GM21390 (cell line): ENCODE measurements at regions not wholly inside any gene's neighbourhood (a gene's known extent, or its start where the extent isn't known, plus 50 kb on each side); places are given as distances from the start of the nearest gene placed in this dataset.
"Not testable (repeated sequence)": the region's sequence is repeated elsewhere in the genome, so short reads cannot be mapped to it uniquely, and the experiment has no call there.

ENCODE experiments used
- ATAC-seq: cut with Tn5 transposase; IDR thresholded peaks from one replicate; pipeline ENCODE4 v1.9.1; 2021; ENCODE audit not compliant: unreplicated experiment

GRCh38 chr2:161046876-161047275 is 113.4 kb upstream of the TANK start:
- no peak for ATAC-seq

- ATAC-seq: no peak
Measured at GRCh38 chr2:161048317-161048716, 111.9 kb upstream of the TANK start.

DNA sequence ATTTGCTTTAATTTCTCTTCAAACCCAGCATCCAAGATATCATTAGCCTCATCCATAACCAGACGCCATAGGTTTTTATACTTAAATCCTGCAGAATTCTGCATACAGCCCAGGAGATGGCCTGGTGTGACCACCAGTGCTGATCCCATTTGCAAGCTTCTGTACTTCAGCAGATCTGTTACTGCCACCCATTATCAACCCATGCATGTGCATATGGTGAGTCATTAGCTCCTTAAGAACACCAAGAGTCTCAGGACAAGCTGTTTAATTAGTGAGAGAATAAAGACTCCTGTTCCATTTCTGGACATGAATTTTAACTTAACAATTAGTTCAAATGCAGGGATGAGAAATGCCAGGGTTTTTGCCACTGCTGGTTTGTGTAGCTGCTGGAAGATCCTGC is 110.7 kb upstream of the TANK start:
- ATAC-seq: no peak

DNA sequence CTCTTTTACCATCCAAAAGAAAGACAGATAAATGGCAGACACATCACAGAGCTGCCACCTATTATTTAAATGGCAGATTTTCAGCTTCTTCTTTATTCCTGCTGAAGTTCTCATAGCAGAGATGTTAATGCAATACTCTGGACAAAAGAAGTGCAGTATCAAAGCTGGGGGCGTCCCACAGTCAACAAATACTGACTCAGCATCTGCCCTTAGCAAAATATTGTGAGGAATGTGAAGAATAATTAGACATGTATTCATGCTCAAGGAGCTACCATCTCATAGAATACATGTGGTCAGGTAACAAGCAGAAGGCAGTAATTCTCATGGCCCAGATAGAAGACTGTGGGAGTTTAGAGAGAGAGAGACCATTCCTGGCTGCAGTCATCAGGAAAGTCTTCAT is 108.0 kb upstream of the TANK start:
- ATAC-seq: no peak

GRCh38 chr2:161055289-161055688 is 104.9 kb upstream of the TANK start:
- no peak for ATAC-seq

DNA sequence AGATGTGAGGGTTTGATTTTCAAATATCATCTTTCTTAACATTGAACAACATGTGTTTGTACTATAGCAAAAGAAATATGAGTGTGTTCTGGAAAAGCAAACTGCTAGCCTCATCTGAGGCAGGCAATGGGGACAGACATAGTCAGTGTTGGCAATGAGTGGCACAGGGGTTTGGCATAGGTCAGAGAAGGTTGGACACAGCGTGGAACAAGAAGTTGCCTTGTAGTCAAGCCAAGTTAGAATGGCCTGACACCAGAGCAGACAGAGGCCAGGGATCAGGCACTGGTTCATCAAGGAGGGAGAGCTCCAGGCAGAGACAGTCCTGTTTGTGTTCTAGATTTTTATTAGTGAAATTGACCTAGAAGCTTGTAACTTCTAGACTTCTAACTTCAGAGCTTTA is 100.8 kb upstream of the TANK start:
- ATAC-seq: no peak

DNA sequence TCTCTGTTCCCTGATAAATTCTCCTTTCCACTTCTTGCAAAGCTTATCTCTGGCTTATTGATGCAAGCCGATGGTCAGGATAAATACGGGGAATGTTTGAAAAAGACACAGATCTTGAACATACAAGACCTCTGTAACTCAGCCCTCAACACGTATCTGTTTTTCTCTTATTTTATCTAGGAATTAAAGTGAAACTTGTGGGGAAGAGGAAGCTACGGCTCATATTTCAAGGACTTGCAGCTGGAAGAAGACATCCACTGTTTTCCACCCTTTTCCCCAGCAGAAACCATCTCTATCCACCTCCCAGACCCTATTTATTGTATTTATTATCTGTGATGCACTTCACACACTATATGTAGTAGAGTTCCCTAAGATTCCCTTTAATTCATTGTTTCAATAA is 98.4 kb upstream of the TANK start:
- no peak for ATAC-seq

GRCh38 chr2:161063157-161063945 is 96.9 kb upstream of the TANK start:
- peak; percentile 89 for ATAC-seq

GRCh38 chr2:161063946-161064306 is 96.3 kb upstream of the TANK start:
- peak; percentile 35 for ATAC-seq

- ATAC-seq: no peak
Measured at GRCh38 chr2:161067846-161068350, 92.3 kb upstream of the TANK start.

DNA sequence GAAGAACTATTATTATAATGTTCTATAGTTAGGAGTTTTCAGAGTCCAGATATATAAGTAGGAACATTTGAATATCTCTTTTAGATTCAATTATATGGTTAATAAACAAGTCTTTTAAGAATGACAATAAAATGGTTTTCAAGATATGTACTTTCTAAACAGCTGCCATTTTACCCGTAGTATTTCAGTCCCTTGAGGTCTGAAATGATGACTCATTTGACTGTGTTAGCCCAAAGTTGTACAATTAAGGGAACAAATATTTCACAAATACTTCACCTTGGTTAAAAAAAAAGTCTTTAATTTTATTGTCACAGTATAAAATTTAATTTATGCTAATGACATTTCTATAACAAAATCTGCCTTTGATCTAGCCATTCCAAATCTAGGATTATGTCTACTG is 91.6 kb upstream of the TANK start:
- no peak for ATAC-seq

DNA sequence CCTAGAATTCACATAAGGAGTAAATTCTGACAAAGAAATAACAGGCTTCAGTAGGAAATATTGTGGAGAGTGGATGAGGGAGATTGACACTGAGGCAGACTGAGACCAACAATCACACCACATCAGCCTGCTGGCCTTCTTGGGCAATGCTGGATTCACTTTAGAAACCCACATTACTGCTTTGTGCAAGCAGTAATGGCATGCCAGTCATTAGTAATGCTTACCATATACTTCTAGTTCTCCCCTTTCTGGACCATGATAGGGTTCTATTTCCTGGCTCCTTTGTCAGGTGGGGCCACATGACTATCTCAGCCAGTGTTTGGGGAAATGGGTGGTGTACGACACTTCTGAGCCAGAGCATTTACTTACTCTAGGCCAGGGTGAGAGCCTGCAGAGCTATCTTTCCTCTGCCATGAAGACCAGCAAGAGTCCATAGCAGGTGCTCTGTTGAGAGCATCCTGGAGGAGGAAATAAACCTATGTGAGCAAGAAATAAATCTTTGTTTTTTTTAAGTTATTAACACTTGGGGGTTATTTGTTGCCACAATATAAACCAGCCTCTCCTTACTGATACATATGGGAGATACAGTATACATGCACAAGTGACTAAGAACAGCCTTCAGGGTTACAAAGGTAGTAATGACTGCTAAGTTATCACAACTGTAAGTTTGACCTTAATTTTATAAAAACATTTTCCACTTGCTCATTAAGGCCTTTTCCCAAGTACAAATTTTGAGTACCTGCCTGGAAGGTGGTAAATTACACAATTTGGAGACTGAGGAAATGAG is 89.3 kb upstream of the TANK start:
- no peak for ATAC-seq

- not testable (repeated sequence) for ATAC-seq
Measured at GRCh38 chr2:161072436-161072835, 87.8 kb upstream of the TANK start.

DNA sequence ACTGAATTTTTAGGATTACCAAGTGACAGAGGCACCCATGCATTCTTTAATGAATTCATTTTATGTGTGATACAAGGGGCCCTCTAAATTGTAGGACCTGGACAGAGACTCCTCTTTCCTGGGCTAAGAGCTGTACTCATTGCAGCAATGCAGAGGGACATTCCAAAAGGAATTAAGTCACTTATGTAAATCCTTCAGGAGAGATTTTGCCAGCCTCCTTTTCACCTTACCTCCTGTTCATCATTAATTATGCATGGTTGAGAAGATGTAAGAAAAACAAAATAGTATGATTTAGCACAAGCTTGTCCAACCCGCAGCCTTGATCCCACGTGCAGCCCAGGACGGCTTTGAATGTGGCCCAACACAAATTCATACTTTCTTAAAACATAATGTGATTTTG is 84.5 kb upstream of the TANK start:
- no peak for ATAC-seq

GRCh38 chr2:161076936-161077335 is 83.3 kb upstream of the TANK start:
- ATAC-seq: no peak

DNA sequence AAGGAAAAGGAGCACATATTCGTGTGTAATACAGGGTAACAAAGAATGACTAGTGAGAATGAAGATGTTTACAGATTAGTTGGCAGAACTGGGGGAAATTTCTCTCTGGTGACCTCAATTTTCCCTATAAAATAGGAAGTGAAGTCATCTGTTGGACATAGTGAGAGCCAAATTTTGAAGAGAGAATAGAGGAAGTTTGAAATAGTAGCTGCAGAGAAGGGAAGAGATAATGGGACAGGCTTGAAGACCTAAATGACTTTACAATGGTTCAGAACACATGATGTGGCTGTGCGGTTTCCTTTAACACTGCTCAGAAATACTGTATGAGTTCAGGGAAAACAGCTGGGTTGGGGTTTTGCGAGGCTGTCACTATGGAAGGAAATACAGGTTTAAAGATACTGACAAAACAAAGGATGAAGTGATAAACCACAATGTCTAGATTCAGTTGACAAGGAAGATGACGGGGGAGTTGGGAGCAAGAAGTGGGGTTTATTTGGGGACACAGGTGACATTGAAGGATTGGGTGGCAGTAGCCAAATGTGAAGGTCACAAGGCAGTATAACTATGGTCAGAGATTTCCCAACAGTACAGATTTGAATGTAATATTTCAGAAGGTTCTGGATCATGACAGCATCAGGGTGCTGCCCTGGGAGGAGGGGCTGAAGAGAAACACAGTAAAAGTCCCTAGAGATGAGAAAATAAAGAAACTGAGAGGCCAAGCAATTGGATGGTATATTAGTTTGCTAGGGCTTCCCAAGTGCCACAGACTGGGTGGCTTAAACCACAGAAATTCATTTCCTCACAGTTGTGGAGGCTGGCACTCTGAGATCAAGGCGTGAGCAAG is 82.6 kb upstream of the TANK start:
- peak; percentile 88 for ATAC-seq

GRCh38 chr2:161078211-161078539 is 82.1 kb upstream of the TANK start:
- ATAC-seq: peak; percentile 2

- ATAC-seq: no peak
Measured at GRCh38 chr2:161085149-161085548, 75.1 kb upstream of the TANK start.

DNA sequence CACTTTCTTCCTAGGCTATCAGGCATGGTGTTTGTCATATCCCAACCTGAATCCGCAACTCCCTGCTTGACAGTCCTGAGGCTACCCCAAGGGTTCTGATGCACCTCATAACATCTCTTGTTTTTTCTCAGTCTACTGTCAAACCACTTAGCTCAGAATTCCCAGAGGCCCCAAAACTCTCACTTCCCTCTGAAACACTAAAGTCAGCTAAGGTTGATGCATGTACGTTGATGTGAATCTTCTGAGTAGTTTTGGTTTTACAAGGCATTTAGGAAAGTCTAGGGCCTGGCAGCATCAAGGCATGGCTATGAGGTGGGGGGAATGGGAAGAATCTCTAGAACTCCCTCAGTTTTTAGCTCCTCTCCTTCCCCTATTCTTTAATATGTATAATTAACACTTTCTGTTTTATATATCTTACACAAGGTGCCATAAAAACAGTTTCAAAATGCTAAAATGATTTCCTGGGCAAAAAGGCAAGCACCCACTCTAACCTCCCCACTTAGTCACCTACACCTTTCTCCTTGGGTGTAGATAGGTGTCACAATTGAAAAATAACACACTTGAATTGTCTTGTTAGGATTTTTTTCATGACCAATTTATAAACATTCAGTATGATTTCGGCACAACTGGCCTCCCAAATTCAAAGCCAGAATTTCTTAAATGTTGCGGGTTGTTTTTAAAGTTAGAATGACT is 71.4 kb upstream of the TANK start:
- ATAC-seq: peak; percentile 92

DNA sequence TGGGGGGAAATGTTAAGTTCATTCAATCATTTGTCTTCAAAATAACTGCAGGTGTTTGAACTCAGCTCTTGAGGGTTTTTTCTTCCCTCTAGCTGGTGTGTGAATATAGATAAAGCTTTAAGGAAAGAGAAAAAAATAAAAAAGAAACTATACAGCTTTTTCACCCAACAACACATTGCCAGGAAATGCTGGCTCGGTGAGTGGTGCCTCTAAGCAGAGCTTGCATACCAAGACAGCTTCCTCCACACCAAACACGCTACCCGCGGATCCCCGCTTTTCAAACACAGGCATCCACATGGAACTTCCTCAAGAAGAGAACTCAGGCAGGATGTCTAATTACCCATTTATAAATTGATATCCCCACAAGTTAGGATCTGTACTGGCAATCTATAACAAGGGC is 69.8 kb upstream of the TANK start:
- ATAC-seq: peak; percentile 38

- ATAC-seq: no peak
Measured at GRCh38 chr2:161095314-161095713, 64.9 kb upstream of the TANK start.
